IMR-90 (cell line): ENCODE measurements at regions not wholly inside any gene's neighbourhood (a gene's known extent, or its start where the extent isn't known, plus 50 kb on each side); places are given as distances from the start of the nearest gene placed in this dataset.

Source experiments
- ATAC-seq: fragments of 200-7000 bp; cut with Tn5 transposase; 2 replicates; pipeline ENCODE4 v1.9.1; 2020; ENCODE audit warnings: low read depth, mild to moderate bottlenecking, moderate library complexity
- BruUV-seq: library from RNA; stranded (reverse); fragments of 400-500 nt; replicated peaks from 2 replicates; lab custom pipeline; 2021; lab: Mats Ljungman, UMichigan
- CTCF ChIA-PET: fragments of 300-600 bp; formaldehyde crosslinking; extraction: SDS; loops from one replicate; lab custom pipeline; 2021; ENCODE audit warnings: antibody characterized with exemption; lab: Yijun Ruan, JAX
- POLR2A ChIA-PET: fragments of 300-600 bp; sonication (Branson Sonifier 250); formaldehyde crosslinking; loops from one replicate; lab custom pipeline; 2022; ENCODE audit warnings: antibody characterized with exemption; ENCODE audit not compliant: unreplicated experiment; lab: Charles Lee
- DNase-seq: peaks from one replicate; pipeline ENCODE4 v3.0.0; 2013
- H2AFZ ChIP-seq: replicated peaks from 2 replicates; pipeline ENCODE3; 2013; ENCODE audit warnings: low read length, mild to moderate bottlenecking; ENCODE audit not compliant: poor library complexity
- H2AK5ac ChIP-seq: 2 replicates; pipeline ENCODE4 v1.6.1; 2013; ENCODE audit warnings: low read depth, low read length, inconsistent platforms
- H2AK9ac ChIP-seq: replicated peaks from 2 replicates; pipeline ENCODE3; 2013; ENCODE audit warnings: mild to moderate bottlenecking, low read depth, low read length, moderate library complexity; ENCODE audit not compliant: poor library complexity
- H2BK120ac ChIP-seq: 2 replicates; pipeline ENCODE4 v1.6.1; 2013; ENCODE audit warnings: low read depth, low read length, inconsistent platforms
- H2BK15ac ChIP-seq: 3 replicates; pipeline ENCODE4 v1.6.1; 2013; ENCODE audit warnings: low read depth, low read length, inconsistent platforms
- H2BK20ac ChIP-seq: 2 replicates; pipeline ENCODE4 v1.6.1; 2013; ENCODE audit warnings: low read depth, mild to moderate bottlenecking, inconsistent platforms, low read length, moderate library complexity
- H2BK5ac ChIP-seq: 2 replicates; pipeline ENCODE4 v1.6.1; 2013; ENCODE audit warnings: mild to moderate bottlenecking, low read depth, low read length, inconsistent platforms; ENCODE audit not compliant: poor library complexity, severe bottlenecking
- H3K14ac ChIP-seq: replicated peaks from 2 replicates; pipeline ENCODE4 v1.6.1; 2013; ENCODE audit warnings: low read depth, low read length, inconsistent platforms
- H3K18ac ChIP-seq: 2 replicates; pipeline ENCODE4 v1.6.1; 2013; ENCODE audit warnings: low read depth, low read length, control low read depth
- H3K23ac ChIP-seq: 2 replicates; pipeline ENCODE4 v1.6.1; 2013; ENCODE audit warnings: low read depth, low read length, inconsistent platforms
- H3K27ac ChIP-seq: 2 replicates; pipeline ENCODE4 v1.5.1; 2013; ENCODE audit warnings: mild to moderate bottlenecking, control low read depth, low read length; ENCODE audit not compliant: insufficient read depth
- H3K27me3 ChIP-seq: 2 replicates; pipeline ENCODE4 v1.6.1; 2013; ENCODE audit warnings: low read length; ENCODE audit not compliant: control insufficient read depth, insufficient read depth
- H3K36me3 ChIP-seq: 2 replicates; pipeline ENCODE4 v1.6.1; 2013; ENCODE audit warnings: low read length, mixed read lengths; ENCODE audit not compliant: control insufficient read depth, insufficient read depth
- H3K4ac ChIP-seq: 2 replicates; pipeline ENCODE4 v1.6.1; 2013; ENCODE audit warnings: low read depth, low read length, inconsistent platforms
- H3K4me1 ChIP-seq: 2 replicates; pipeline ENCODE4 v1.6.1; 2013; ENCODE audit warnings: low read length, mixed read lengths; ENCODE audit not compliant: control insufficient read depth, insufficient read depth
- H3K4me2 ChIP-seq: 2 replicates; pipeline ENCODE4 v1.6.1; 2013; ENCODE audit warnings: low read depth, mild to moderate bottlenecking, control low read depth, low read length, moderate library complexity
- H3K4me3 ChIP-seq: 2 replicates; pipeline ENCODE4 v1.5.1; 2013; ENCODE audit warnings: low read depth, mild to moderate bottlenecking, control low read depth, low read length, moderate library complexity; ENCODE audit not compliant: insufficient read depth
- H3K56ac ChIP-seq: 2 replicates; pipeline ENCODE4 v1.6.1; 2013; ENCODE audit warnings: low read length, inconsistent platforms; ENCODE audit not compliant: insufficient read depth; ENCODE audit errors: extremely low read depth
- H3K79me1 ChIP-seq, 2 experiments: 2 replicates each; pipeline ENCODE4 v1.6.1; 2013; ENCODE audit warnings: low read length in 2 of 2, inconsistent platforms in 1 of 2, low read depth in 1 of 2
- H3K9ac ChIP-seq: 2 replicates; pipeline ENCODE4 v1.6.1; 2013; ENCODE audit warnings: low read depth, low read length, control low read depth
- H3K9me1 ChIP-seq: 2 replicates; pipeline ENCODE4 v1.6.1; 2013; ENCODE audit warnings: low read length, inconsistent platforms; ENCODE audit not compliant: insufficient read depth
- H3K9me3 ChIP-seq: 2 replicates; pipeline ENCODE4 v1.6.1; 2013; ENCODE audit warnings: low read length; ENCODE audit not compliant: control insufficient read depth, insufficient read depth
- H4K20me1 ChIP-seq: 2 replicates; pipeline ENCODE4 v1.6.1; 2013; ENCODE audit warnings: low read length, inconsistent platforms; ENCODE audit not compliant: insufficient read depth
- H4K5ac ChIP-seq: 2 replicates; pipeline ENCODE4 v1.6.1; 2013; ENCODE audit warnings: mild to moderate bottlenecking, low read depth, low read length, control low read depth
- H4K8ac ChIP-seq, 2 experiments: 2 replicates each; pipeline ENCODE4 v1.6.1; 2013; ENCODE audit warnings: low read depth in 2 of 2, low read length in 2 of 2, control low read depth in 1 of 2, inconsistent platforms in 1 of 2
- H4K91ac ChIP-seq: 2 replicates; pipeline ENCODE4 v1.6.1; 2013; ENCODE audit warnings: low read depth, low read length, inconsistent platforms; ENCODE audit not compliant: insufficient read depth
- CTCF ChIP-seq: conservative IDR thresholded peaks from 2 replicates; pipeline ENCODE4 v1.5.1; 2012; ENCODE audit warnings: mild to moderate bottlenecking, low read depth, low read length, improper control_type of control experiment
- POLR2A ChIP-seq: IDR thresholded peaks from 2 replicates; pipeline ENCODE4 v1.6.1; 2012; ENCODE audit warnings: mild to moderate bottlenecking, low read depth, low read length
- RFX5 ChIP-seq: IDR thresholded peaks from 2 replicates; pipeline ENCODE4 v1.8.0; 2012; ENCODE audit warnings: low read depth, mild to moderate bottlenecking, low read length, moderate library complexity
- WGBS, 2 experiments: methylation state at CpG; one replicate each; pipeline versions ENCODE4 v1.1.5 to v1.1.7; 2013; ENCODE audit warnings: missing lambda C conversion rate in 2 of 2; ENCODE audit not compliant: insufficient read length in 1 of 2; ENCODE audit errors: extremely low coverage in 2 of 2; 5-methylcytosine and 5-hydroxymethylcytosine counted together
- dilution Hi-C: fragments of 300-500 bp; cut with HindIII; formaldehyde crosslinking; loops from one replicate; pipeline ENCODE4 v1.14.3; 2018; ENCODE audit warnings: low sequenced_read_pairs; ENCODE audit not compliant: unreplicated experiment
- in situ Hi-C: fragments of 300-500 bp; cut with MboI; formaldehyde crosslinking; loops from 3 replicates; pipeline ENCODE4 v1.14.3; 2019; ENCODE audit warnings: low sequenced_read_pairs, inconsistent platforms, mixed read lengths
- intact Hi-C: fragments of 100-400 bp; cut with micrococcal nuclease; formaldehyde crosslinking; loops from 2 replicates; pipeline ENCODE4 v1.10.0; 2022

GRCh38 chr12:124185971-124186686, 108.8 kb upstream of the RFLNA start:
- Histone ChIP-seq H3K56ac (no peak overlapping the region), H3K4ac (no peak overlapping the region), H3K18ac (no peak overlapping the region), H3K9me1 (no peaks in the 10 kb centered on the region), H4K8ac (no peak overlapping the region), H3K27ac (no peak overlapping the region), H3K79me1 (no peaks in the 10 kb centered on the region), H3K4me2 (no peak overlapping the region), H2AK5ac (no peak overlapping the region), H2AK9ac (no peak overlapping the region), H2AFZ (no peak overlapping the region), H2BK20ac (no peak overlapping the region), H2BK15ac (no peak overlapping the region), H4K5ac (no peak overlapping the region), H4K20me1 (no peaks in the 10 kb centered on the region), H3K23ac (no peak overlapping the region), H3K27me3 (peaks cover 20% of the 10 kb centered on the region), H3K4me3 (no peak overlapping the region), H3K36me3 (no peaks in the 10 kb centered on the region), H3K4me1 (no peaks in the 10 kb centered on the region), H3K14ac (no peak overlapping the region), H4K91ac (no peak overlapping the region), H2BK5ac (no peak overlapping the region), H3K9me3 (no peaks in the 10 kb centered on the region), H3K9ac (no peak overlapping the region), H2BK120ac (no peak overlapping the region)
- ChIA-PET POLR2A (no interaction called here), CTCF (no interaction called here)
- TF ChIP-seq CTCF (no peak), POLR2A (no peak), RFX5 (no peak)
- dilution Hi-C loops: no loop called here
- DNase-seq: no peak
- ATAC-seq: no peak
- no TSS peak for BruUV-seq
- 62% methylated on average over 7 of the region's 15 CpGs; no CpG with 5 or more reads in 1 of the 2 experiments for WGBS, 2 experiments
- intact Hi-C loops: no loop called here
- in situ Hi-C loops: no loop called here
